ENCODE measurements at regions not wholly inside any gene's neighbourhood (a gene's known extent, or its start where the extent isn't known, plus 50 kb on each side); places are given as distances from the start of the nearest gene placed in this dataset.

GRCh38 chr14:44866322-44866721, 95.4 kb downstream of the KLHL28 start:
- Histone ChIP-seq H3K9me3 (ENCODE audit: control insufficient read depth in 4 of 4, low read length in 3 of 4) (no peaks in the 10 kb centered on the region), H3K36me3 (ENCODE audit: control insufficient read depth in 4 of 4, insufficient read depth in 3 of 4, low read depth in 1 of 4, low read length in 3 of 4) (no peaks in the 10 kb centered on the region), H3K4me1 (ENCODE audit: control insufficient read depth in 4 of 4, insufficient read depth in 4 of 4, low read length in 3 of 4) (no peaks in the 10 kb centered on the region), H3K27me3 (ENCODE audit: control insufficient read depth in 4 of 4, insufficient read depth in 4 of 4, low read length in 3 of 4) (no peaks in the 10 kb centered on the region), H3K4me3 (ENCODE audit: low read depth in 1 of 3, low read length in 3 of 3) (no peak overlapping the region), H3K27ac (ENCODE audit: low read depth in 1 of 2, low read length in 2 of 2) (no peak overlapping the region), H3K9ac (ENCODE audit: low read depth in 1 of 2, low read length in 2 of 2) (no peak overlapping the region)
- TF ChIP-seq REST (IDR thresholded peaks at IDR 0.05) (no peak), ZBTB33 (IDR thresholded peaks at IDR 0.05) (no peak), RXRA (IDR thresholded peaks at IDR 0.05) (no peak), MAX (IDR thresholded peaks at IDR 0.05) (no peak), CTCF (IDR thresholded peaks at IDR 0.05; ENCODE audit: low read depth, low read length, missing input control) (no peak), NR2F2 (IDR thresholded peaks at IDR 0.05) (no peak), FOXA2 (IDR thresholded peaks at IDR 0.05) (no peak), GABPA (IDR thresholded peaks at IDR 0.05 in 1 of 2, conservative IDR thresholded peaks at IDR 0.05 in 1 of 2) (no peak), RAD21 (IDR thresholded peaks at IDR 0.05) (no peak), YY1 (IDR thresholded peaks at IDR 0.05) (no peak), SP1 (IDR thresholded peaks at IDR 0.05) (no peak), EGR1 (IDR thresholded peaks at IDR 0.05; ENCODE audit: low read depth in 2 of 2) (no peak), HNF4G (IDR thresholded peaks at IDR 0.05) (no peak), ATF3 (IDR thresholded peaks at IDR 0.05) (no peak), HNF4A (conservative IDR thresholded peaks at IDR 0.05) (no peak), JUND (IDR thresholded peaks at IDR 0.05) (no peak), TAF1 (conservative IDR thresholded peaks at IDR 0.05) (no peak), FOXA1 (IDR thresholded peaks at IDR 0.05) (no peak)
- DNase-seq (ENCODE audit: low spot score), result no peak
- 95% methylated on average over 2 of the region's 2 CpGs for WGBS
